ENCODE measurements at regions not wholly inside any gene's neighbourhood (a gene's known extent, or its start where the extent isn't known, plus 50 kb on each side); places are given as distances from the start of the nearest gene placed in this dataset.

- H3K9me3 ChIP-seq (ENCODE audit: control insufficient read depth, low read length, poor library complexity, severe bottlenecking), result no peaks in the 10 kb centered on the region
Measured at GRCh38 chr6:15042938-15043337, 202.9 kb upstream of the JARID2 start.

GRCh38 chr6:15044146-15044882 is 201.6 kb upstream of the JARID2 start:
- Mint-ChIP-seq H3K27me3 (no peaks in the 10 kb centered on the region), H3K4me1 (no peaks in the 10 kb centered on the region), H3K4me3 (no peak overlapping the region), H3K27ac (no peak overlapping the region), H3K36me3 (ENCODE audit: low read depth) (peaks cover 2% of the 10 kb centered on the region)
- no peak for ATAC-seq
- no peak for DNase-seq
- H3K9me3 ChIP-seq (ENCODE audit: control insufficient read depth, low read length, poor library complexity, severe bottlenecking), result no peaks in the 10 kb centered on the region

More at GRCh38 chr6:15042938-15043337, 202.9 kb upstream of the JARID2 start:
- no peak for DNase-seq
- Mint-ChIP-seq H3K27me3 (no peaks in the 10 kb centered on the region), H3K4me3 (no peak overlapping the region), H3K36me3 (ENCODE audit: low read depth) (peaks cover 2% of the 10 kb centered on the region), H3K4me1 (no peaks in the 10 kb centered on the region), H3K27ac (no peak overlapping the region)
- no peak for ATAC-seq

- no peaks in the 10 kb centered on the region for H3K4me1 Mint-ChIP-seq
- H3K36me3 Mint-ChIP-seq (ENCODE audit: low read depth), result peaks cover 2% of the 10 kb centered on the region
- ATAC-seq (no peak), DNase-seq (no peak)
- H3K27ac Mint-ChIP-seq, result no peak overlapping the region
- H3K4me3 Mint-ChIP-seq, result no peak overlapping the region
- no peaks in the 10 kb centered on the region for H3K27me3 Mint-ChIP-seq
- H3K9me3 ChIP-seq (ENCODE audit: control insufficient read depth, low read length, poor library complexity, severe bottlenecking), result no peaks in the 10 kb centered on the region
Measured at GRCh38 chr6:15044948-15045347, 200.9 kb upstream of the JARID2 start.

GRCh38 chr6:15046751-15047150 is 199.1 kb upstream of the JARID2 start:
- Mint-ChIP-seq H3K4me3 (no peak overlapping the region), H3K27ac (no peak overlapping the region), H3K36me3 (ENCODE audit: low read depth) (peaks cover 2% of the 10 kb centered on the region), H3K27me3 (no peaks in the 10 kb centered on the region), H3K4me1 (no peaks in the 10 kb centered on the region)
- DNase-seq, result no peak
- no peaks in the 10 kb centered on the region for H3K9me3 ChIP-seq (ENCODE audit: control insufficient read depth, low read length, poor library complexity, severe bottlenecking)
- no peak for ATAC-seq

GRCh38 chr6:15048367-15048766 is 197.5 kb upstream of the JARID2 start:
- DNase-seq (no peak), ATAC-seq (no peak)
- Mint-ChIP-seq H3K27me3 (no peaks in the 10 kb centered on the region), H3K4me3 (no peak overlapping the region), H3K4me1 (no peaks in the 10 kb centered on the region), H3K27ac (no peak overlapping the region), H3K36me3 (ENCODE audit: low read depth) (peaks cover 2% of the 10 kb centered on the region)
- H3K9me3 ChIP-seq (ENCODE audit: control insufficient read depth, low read length, poor library complexity, severe bottlenecking), result no peaks in the 10 kb centered on the region

GRCh38 chr6:15058200-15059061 is 187.4 kb upstream of the JARID2 start:
- ATAC-seq, result no peak
- H3K27me3 Mint-ChIP-seq, result no peaks in the 10 kb centered on the region
- no peak overlapping the region for H3K27ac Mint-ChIP-seq
- DNase-seq, result no peak
- no peaks in the 10 kb centered on the region for H3K9me3 ChIP-seq (ENCODE audit: control insufficient read depth, low read length, poor library complexity, severe bottlenecking)
- no peak overlapping the region for H3K4me3 Mint-ChIP-seq
- peaks cover 3% of the 10 kb centered on the region for H3K4me1 Mint-ChIP-seq
- peaks cover 2% of the 10 kb centered on the region for H3K36me3 Mint-ChIP-seq (ENCODE audit: low read depth)

- Mint-ChIP-seq H3K27ac (no peak overlapping the region), H3K36me3 (ENCODE audit: low read depth) (no peaks in the 10 kb centered on the region), H3K27me3 (no peaks in the 10 kb centered on the region), H3K4me1 (peaks cover 3% of the 10 kb centered on the region), H3K4me3 (no peak overlapping the region)
- DNase-seq (no peak), ATAC-seq (no peak)
- no peaks in the 10 kb centered on the region for H3K9me3 ChIP-seq (ENCODE audit: control insufficient read depth, low read length, poor library complexity, severe bottlenecking)
Measured at GRCh38 chr6:15061180-15061641, 184.7 kb upstream of the JARID2 start.

- H3K4me3 Mint-ChIP-seq, result no peak overlapping the region
Measured at GRCh38 chr6:15061908-15062515, 183.9 kb upstream of the JARID2 start.

GRCh38 chr6:15062516-15063252 is 183.2 kb upstream of the JARID2 start:
- peaks cover 3% of the 10 kb centered on the region for H3K4me1 Mint-ChIP-seq
- H3K27me3 Mint-ChIP-seq, result no peaks in the 10 kb centered on the region
- no peaks in the 10 kb centered on the region for H3K36me3 Mint-ChIP-seq (ENCODE audit: low read depth)
- no peaks in the 10 kb centered on the region for H3K9me3 ChIP-seq (ENCODE audit: control insufficient read depth, low read length, poor library complexity, severe bottlenecking)
- no peak overlapping the region for H3K4me3 Mint-ChIP-seq
- no peak overlapping the region for H3K27ac Mint-ChIP-seq
- ATAC-seq (no peak), DNase-seq (no peak)

More at GRCh38 chr6:15061908-15062515, 183.9 kb upstream of the JARID2 start:
- Mint-ChIP-seq H3K27ac (no peak overlapping the region), H3K4me1 (peaks cover 3% of the 10 kb centered on the region), H3K36me3 (ENCODE audit: low read depth) (no peaks in the 10 kb centered on the region), H3K27me3 (no peaks in the 10 kb centered on the region)
- no peak for ATAC-seq
- no peaks in the 10 kb centered on the region for H3K9me3 ChIP-seq (ENCODE audit: control insufficient read depth, low read length, poor library complexity, severe bottlenecking)
- no peak for DNase-seq

GRCh38 chr6:15063253-15063853 is 182.5 kb upstream of the JARID2 start:
- peak; percentile 36 for ATAC-seq
- DNase-seq, result no peak
- Mint-ChIP-seq H3K4me1 (peaks cover 3% of the 10 kb centered on the region), H3K27ac (no peak overlapping the region), H3K4me3 (no peak overlapping the region), H3K36me3 (ENCODE audit: low read depth) (no peaks in the 10 kb centered on the region), H3K27me3 (no peaks in the 10 kb centered on the region)
- no peaks in the 10 kb centered on the region for H3K9me3 ChIP-seq (ENCODE audit: control insufficient read depth, low read length, poor library complexity, severe bottlenecking)

- peaks cover 3% of the 10 kb centered on the region for H3K4me1 Mint-ChIP-seq
- no peak overlapping the region for H3K4me3 Mint-ChIP-seq
- H3K27me3 Mint-ChIP-seq, result no peaks in the 10 kb centered on the region
- no peaks in the 10 kb centered on the region for H3K36me3 Mint-ChIP-seq (ENCODE audit: low read depth)
- DNase-seq (no peak), ATAC-seq (no peak)
- H3K27ac Mint-ChIP-seq, result no peak overlapping the region
- H3K9me3 ChIP-seq (ENCODE audit: control insufficient read depth, low read length, poor library complexity, severe bottlenecking), result no peaks in the 10 kb centered on the region
Measured at GRCh38 chr6:15065261-15065989, 180.4 kb upstream of the JARID2 start.

GRCh38 chr6:15066089-15066758 is 179.6 kb upstream of the JARID2 start:
- no peak overlapping the region for H3K4me3 Mint-ChIP-seq
- no peaks in the 10 kb centered on the region for H3K9me3 ChIP-seq (ENCODE audit: control insufficient read depth, low read length, poor library complexity, severe bottlenecking)
- H3K36me3 Mint-ChIP-seq (ENCODE audit: low read depth), result no peaks in the 10 kb centered on the region
- H3K4me1 Mint-ChIP-seq, result no peaks in the 10 kb centered on the region
- H3K27ac Mint-ChIP-seq, result no peak overlapping the region
- ATAC-seq (no peak), DNase-seq (no peak)
- no peaks in the 10 kb centered on the region for H3K27me3 Mint-ChIP-seq
